Uterus (tissue), 2 donors: ENCODE measurements at regions not wholly inside any gene's neighbourhood (a gene's known extent, or its start where the extent isn't known, plus 50 kb on each side); places are given as distances from the start of the nearest gene placed in this dataset.

Experiments
- POLR2A ChIP-seq, 2 donors: fragments of 450-650 bp; IDR thresholded peaks; one replicate each; pipeline ENCODE4 v1.6.1; 2016; ENCODE audit warnings: antibody characterized with exemption in 2 of 2, mild to moderate bottlenecking in 1 of 2, moderate library complexity in 1 of 2
- TF ChIP-seq, protein P1 (sequence below), 4 experiments: fragments of 200-600 bp in 2 of 4; fragments of 450-650 bp in 2 of 4; sonication (generic) in 2 of 4; IDR thresholded peaks; one replicate each; pipeline ENCODE4 v1.5.1; 2016 to 2019; ENCODE audit warnings: antibody characterized with exemption in 4 of 4, mild to moderate bottlenecking in 2 of 4, moderate library complexity in 1 of 4

GRCh38 chr3:17939157-17939556 lies 196.7 kb upstream of the TBC1D5 start:
- TF ChIP-seq, protein P1, sequence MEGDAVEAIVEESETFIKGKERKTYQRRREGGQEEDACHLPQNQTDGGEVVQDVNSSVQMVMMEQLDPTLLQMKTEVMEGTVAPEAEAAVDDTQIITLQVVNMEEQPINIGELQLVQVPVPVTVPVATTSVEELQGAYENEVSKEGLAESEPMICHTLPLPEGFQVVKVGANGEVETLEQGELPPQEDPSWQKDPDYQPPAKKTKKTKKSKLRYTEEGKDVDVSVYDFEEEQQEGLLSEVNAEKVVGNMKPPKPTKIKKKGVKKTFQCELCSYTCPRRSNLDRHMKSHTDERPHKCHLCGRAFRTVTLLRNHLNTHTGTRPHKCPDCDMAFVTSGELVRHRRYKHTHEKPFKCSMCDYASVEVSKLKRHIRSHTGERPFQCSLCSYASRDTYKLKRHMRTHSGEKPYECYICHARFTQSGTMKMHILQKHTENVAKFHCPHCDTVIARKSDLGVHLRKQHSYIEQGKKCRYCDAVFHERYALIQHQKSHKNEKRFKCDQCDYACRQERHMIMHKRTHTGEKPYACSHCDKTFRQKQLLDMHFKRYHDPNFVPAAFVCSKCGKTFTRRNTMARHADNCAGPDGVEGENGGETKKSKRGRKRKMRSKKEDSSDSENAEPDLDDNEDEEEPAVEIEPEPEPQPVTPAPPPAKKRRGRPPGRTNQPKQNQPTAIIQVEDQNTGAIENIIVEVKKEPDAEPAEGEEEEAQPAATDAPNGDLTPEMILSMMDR (IDR thresholded peaks at IDR 0.05) = no peak
- no peak for TF ChIP-seq POLR2A (IDR thresholded peaks at IDR 0.05)
